Skin of body (tissue), 2 donors: ENCODE measurements at regions not wholly inside any gene's neighbourhood (a gene's known extent, or its start where the extent isn't known, plus 50 kb on each side); places are given as distances from the start of the nearest gene placed in this dataset. TPM values are rescaled to one million over a fixed set of nuclear protein-coding genes. Genes with fewer than 3 reads are reported as not detected.
"Not testable (repeated sequence)": the region's sequence is repeated elsewhere in the genome, so short reads cannot be mapped to it uniquely, and the experiment has no call there.

Experiments used
- DNase-seq: peaks from one replicate; lab custom pipeline; 2025; lab: John Stamatoyannopoulos, UW
- small RNA-seq: library from RNA; depleted of rRNA; stranded (forward); fragments of <200 nt; gene quantifications from one replicate; pipeline ENCODE3, GENCODE V24; 2014; ENCODE audit warnings: low replicate concordance

- no peak for DNase-seq
Observed at GRCh38 chr20:53652090-53652858, 58.6 kb upstream of the ZNF217 start.

GRCh38 chr20:53649493-53649892, 55.9 kb upstream of the ZNF217 start:
- DNase-seq: not testable (repeated sequence)

GRCh38 chr20:53647286-53647821, 53.7 kb upstream of the ZNF217 start:
- no peak for DNase-seq

GRCh38 chr20:53646550-53646949, 52.9 kb upstream of the ZNF217 start:
- DNase-seq: no peak

- no peak for DNase-seq
Observed at GRCh38 chr20:53645582-53645897, 51.9 kb upstream of the ZNF217 start.

GRCh38 chr20:53644108-53644507, 50.5 kb upstream of the ZNF217 start:
- DNase-seq: not testable (repeated sequence)

Small RNA genes lying in the stretch of these regions (small RNA-seq; reads per million reads assigned to genes)
- gene RNU7-14P: not detected
